ENCODE measurements at regions not wholly inside any gene's neighbourhood (a gene's known extent, or its start where the extent isn't known, plus 50 kb on each side); places are given as distances from the start of the nearest gene placed in this dataset.

- Histone ChIP-seq H3K4me1 (no peaks in the 10 kb centered on the region), H3K36me3 (no peaks in the 10 kb centered on the region), H3K9me3 (no peaks in the 10 kb centered on the region), H3K4me3 (no peak overlapping the region), H3K27me3 (peaks cover 0 to 24% (median 4%) of the 10 kb centered on the region in 7 donors), H3K27ac (no peak overlapping the region)
- DNase-seq (no peak), ATAC-seq (no peak)
- intact Hi-C loops (cut with DNase I), result no loop called here
- TF ChIP-seq CTCF (IDR thresholded peaks at IDR 0.05), result no peak
- whole genome bisulfite sequencing, 2 donors, result 72 to 89% methylated on average over 1 of the region's 1 CpG
Observed at GRCh38 chr5:61924251-61924650, 381.8 kb upstream of the KIF2A start.

GRCh38 chr5:61926911-61927310, 379.1 kb upstream of the KIF2A start:
- peaks cover 0 to 19% (median 4%) of the 10 kb centered on the region in 7 donors for H3K27me3 ChIP-seq
- H3K4me3 ChIP-seq, result no peak overlapping the region
- intact Hi-C loops (cut with DNase I), result no loop called here
- DNase-seq, result no peak
- no peak for ATAC-seq
- H3K4me1 ChIP-seq, result no peaks in the 10 kb centered on the region
- no peak overlapping the region for H3K27ac ChIP-seq
- TF ChIP-seq CTCF (IDR thresholded peaks at IDR 0.05), result no peak
- H3K36me3 ChIP-seq, result no peaks in the 10 kb centered on the region
- no peaks in the 10 kb centered on the region for H3K9me3 ChIP-seq

GRCh38 chr5:61931236-61931635, 374.8 kb upstream of the KIF2A start:
- intact Hi-C loops (cut with DNase I), result loop anchor here in 7 of 10 donors (5.0 to 10.0 kb wide), 5 partner anchors 876 to 1256 kb away; no protein-coding TSS in a partner anchor
- no peak overlapping the region for H3K4me3 ChIP-seq
- H3K4me1 ChIP-seq, result no peaks in the 10 kb centered on the region
- H3K36me3 ChIP-seq, result no peaks in the 10 kb centered on the region
- no peak for TF ChIP-seq CTCF (IDR thresholded peaks at IDR 0.05)
- H3K27me3 ChIP-seq, result peaks cover 0 to 2% (median 0%) of the 10 kb centered on the region in 7 donors
- DNase-seq (no peak), ATAC-seq (no peak)
- no peak overlapping the region for H3K27ac ChIP-seq
- no peaks in the 10 kb centered on the region for H3K9me3 ChIP-seq

- Histone ChIP-seq H3K4me3 (no peak overlapping the region), H3K9me3 (no peaks in the 10 kb centered on the region), H3K27ac (no peak overlapping the region), H3K27me3 (no peaks in the 10 kb centered on the region), H3K36me3 (no peaks in the 10 kb centered on the region), H3K4me1 (no peaks in the 10 kb centered on the region)
- peak; percentile 36 to 74 (median 65) for TF ChIP-seq CTCF (IDR thresholded peaks at IDR 0.05)
- 47 to 50% methylated on average over 4 of the region's 4 CpGs for WGBS, 2 donors
- DNase-seq, result peak in 1 of 2 donors; percentile 8
- peak in 3 of 8 donors; percentile 51 to 67 (median 64) for ATAC-seq
- intact Hi-C loops (cut with DNase I), result loop anchor here in 7 of 10 donors (5.0 to 10.0 kb wide), 5 partner anchors 879 to 1259 kb away; no protein-coding TSS in a partner anchor
Observed at GRCh38 chr5:61933787-61934626, 372.0 kb upstream of the KIF2A start.
